Gastroesophageal sphincter (tissue), 3 donors: ENCODE measurements at regions not wholly inside any gene's neighbourhood (a gene's known extent, or its start where the extent isn't known, plus 50 kb on each side); places are given as distances from the start of the nearest gene placed in this dataset.

Experiments used
- CTCF ChIP-seq, 4 experiments: fragments of 200-600 bp in 2 of 4; fragments of 450-650 bp in 2 of 4; sonication (generic) in 1 of 4; IDR thresholded peaks; one replicate each; pipeline ENCODE4 v1.5.1; 2017 to 2019; ENCODE audit warnings: antibody characterized with exemption in 4 of 4, mild to moderate bottlenecking in 2 of 4, moderate library complexity in 2 of 4
- EP300 ChIP-seq: sonication (generic); formaldehyde crosslinking; IDR thresholded peaks from one replicate; pipeline ENCODE4 v1.6.1; 2017; ENCODE audit warnings: antibody characterized with exemption, mild to moderate bottlenecking
- POLR2A ChIP-seq, 2 donors: fragments of 450-650 bp; IDR thresholded peaks; one replicate each; pipeline ENCODE4 v1.6.1; 2017; ENCODE audit warnings: antibody characterized with exemption in 2 of 2, mild to moderate bottlenecking in 2 of 2, moderate library complexity in 1 of 2
- POLR2AphosphoS5 ChIP-seq: sonication (generic); formaldehyde crosslinking; IDR thresholded peaks from one replicate; pipeline ENCODE4 v1.6.1; 2017; ENCODE audit warnings: antibody characterized with exemption

- TF ChIP-seq CTCF (IDR thresholded peaks at IDR 0.05) (no peak), POLR2A (IDR thresholded peaks at IDR 0.05) (no peak), EP300 (no peak), POLR2AphosphoS5 (no peak)
These were observed 1894.9 kb upstream of the LRRTM1 start for GRCh38 chr2:82199493-82199852.
